Activated naive CD8-positive, alpha-beta T cell treated with anti-CD3 and anti-CD28 coated beads, Interleukin-2, amount 50 U/mL, for 24 hours (primary cell): ENCODE measurements at regions not wholly inside any gene's neighbourhood (a gene's known extent, or its start where the extent isn't known, plus 50 kb on each side); places are given as distances from the start of the nearest gene placed in this dataset.

Experiments
- ATAC-seq: fragments of 150-1000 bp; cut with Tn5 transposase; one replicate; pipeline ENCODE4 v1.10.0; 2021
- DNase-seq: peaks from one replicate; pipeline ENCODE4 v3.0.0; 2021
- H3K27ac Mint-ChIP-seq: one replicate; pipeline ENCODE4 v1.8.0; 2021; ENCODE audit warnings: mild to moderate bottlenecking, mixed read lengths
- H3K27me3 Mint-ChIP-seq: one replicate; pipeline ENCODE4 v1.8.0; 2021; ENCODE audit warnings: mixed read lengths
- H3K36me3 Mint-ChIP-seq: one replicate; pipeline ENCODE4 v1.8.0; 2021; ENCODE audit warnings: low read depth, mixed read lengths
- H3K4me1 Mint-ChIP-seq: one replicate; pipeline ENCODE4 v1.8.0; 2021; ENCODE audit warnings: mixed read lengths
- H3K4me3 Mint-ChIP-seq: one replicate; pipeline ENCODE4 v1.8.0; 2021; ENCODE audit warnings: mild to moderate bottlenecking, moderate library complexity, mixed read lengths
- H3K9me3 Mint-ChIP-seq: one replicate; pipeline ENCODE4 v1.8.0; 2021; ENCODE audit warnings: mixed read lengths

- no peak for ATAC-seq
- Mint-ChIP-seq H3K4me3 (no peak overlapping the region), H3K27ac (no peak overlapping the region), H3K36me3 (no peaks in the 10 kb centered on the region), H3K9me3 (no peaks in the 10 kb centered on the region), H3K27me3 (peaks cover 7% of the 10 kb centered on the region), H3K4me1 (peaks cover 24% of the 10 kb centered on the region)
- no peak for DNase-seq
Measured at GRCh38 chr9:129337336-129338140, 159.5 kb upstream of the IER5L start.

DNA sequence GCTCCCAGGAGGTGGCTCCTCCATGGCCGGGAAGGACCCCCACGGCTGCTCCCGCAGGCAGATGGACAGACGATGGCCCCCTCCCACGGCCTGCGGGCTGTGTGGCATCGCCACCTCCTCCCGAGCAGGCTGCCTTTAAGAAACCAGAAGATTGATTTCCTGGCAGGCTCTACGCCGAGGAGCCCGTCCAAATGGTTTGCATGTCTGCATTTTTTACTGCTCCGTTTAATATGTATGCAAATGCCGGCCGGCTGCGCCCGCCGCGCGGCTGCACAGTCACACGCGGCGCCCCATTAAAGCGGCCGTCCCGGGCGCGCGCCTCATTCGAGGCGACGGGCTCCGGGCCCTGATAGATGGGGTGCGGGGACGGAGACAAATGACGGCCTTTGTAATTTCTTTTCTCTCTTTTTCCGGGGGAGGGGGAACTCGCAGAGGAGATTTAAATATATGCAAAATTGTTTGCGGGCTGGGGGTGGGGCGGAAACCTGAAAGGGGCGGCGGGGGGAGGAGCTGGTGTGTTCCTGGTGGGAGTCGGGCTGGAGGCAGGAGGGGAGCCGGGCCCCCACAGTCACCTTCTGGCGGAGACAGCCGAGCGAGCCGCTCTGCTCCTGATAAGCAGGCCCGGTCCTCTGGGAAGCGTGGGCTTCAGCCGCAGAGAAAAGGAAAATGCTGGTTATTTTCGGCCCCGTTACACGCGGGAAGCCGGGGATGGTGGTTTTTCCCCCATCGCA lies 158.7 kb upstream of the IER5L start:
- H3K4me3 Mint-ChIP-seq, result peak overlapping the region; percentile 60
- no peaks in the 10 kb centered on the region for H3K36me3 Mint-ChIP-seq
- DNase-seq, result peak; percentile 28
- peaks cover 24% of the 10 kb centered on the region for H3K4me1 Mint-ChIP-seq
- no peaks in the 10 kb centered on the region for H3K9me3 Mint-ChIP-seq
- peak; percentile 22 for ATAC-seq
- no peak overlapping the region for H3K27ac Mint-ChIP-seq
- H3K27me3 Mint-ChIP-seq, result peaks cover 7% of the 10 kb centered on the region

DNA sequence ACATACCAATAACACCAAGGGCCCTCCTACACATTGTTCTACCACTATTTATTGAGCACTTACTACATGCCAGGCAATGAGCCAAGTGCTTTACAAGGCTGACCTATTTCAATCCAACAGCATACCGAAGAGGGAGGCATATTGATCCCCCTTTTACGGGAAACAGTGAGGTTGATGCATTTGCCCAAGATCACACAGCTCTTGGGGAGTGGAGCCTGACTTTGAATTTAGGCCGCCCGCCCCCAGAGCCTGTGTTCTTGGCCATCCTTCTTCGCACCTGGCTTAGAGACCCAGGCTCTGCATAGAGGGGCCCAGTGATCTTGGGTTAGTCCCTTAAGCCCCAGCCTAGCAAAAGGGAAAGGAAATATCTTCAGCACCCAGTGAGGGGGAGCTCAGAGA lies 158.1 kb upstream of the IER5L start:
- DNase-seq, result no peak
- peaks cover 24% of the 10 kb centered on the region for H3K4me1 Mint-ChIP-seq
- H3K4me3 Mint-ChIP-seq, result no peak overlapping the region
- no peaks in the 10 kb centered on the region for H3K36me3 Mint-ChIP-seq
- H3K27me3 Mint-ChIP-seq, result peaks cover 7% of the 10 kb centered on the region
- no peak overlapping the region for H3K27ac Mint-ChIP-seq
- H3K9me3 Mint-ChIP-seq, result peaks cover under 1% of the 10 kb centered on the region
- no peak for ATAC-seq

DNA sequence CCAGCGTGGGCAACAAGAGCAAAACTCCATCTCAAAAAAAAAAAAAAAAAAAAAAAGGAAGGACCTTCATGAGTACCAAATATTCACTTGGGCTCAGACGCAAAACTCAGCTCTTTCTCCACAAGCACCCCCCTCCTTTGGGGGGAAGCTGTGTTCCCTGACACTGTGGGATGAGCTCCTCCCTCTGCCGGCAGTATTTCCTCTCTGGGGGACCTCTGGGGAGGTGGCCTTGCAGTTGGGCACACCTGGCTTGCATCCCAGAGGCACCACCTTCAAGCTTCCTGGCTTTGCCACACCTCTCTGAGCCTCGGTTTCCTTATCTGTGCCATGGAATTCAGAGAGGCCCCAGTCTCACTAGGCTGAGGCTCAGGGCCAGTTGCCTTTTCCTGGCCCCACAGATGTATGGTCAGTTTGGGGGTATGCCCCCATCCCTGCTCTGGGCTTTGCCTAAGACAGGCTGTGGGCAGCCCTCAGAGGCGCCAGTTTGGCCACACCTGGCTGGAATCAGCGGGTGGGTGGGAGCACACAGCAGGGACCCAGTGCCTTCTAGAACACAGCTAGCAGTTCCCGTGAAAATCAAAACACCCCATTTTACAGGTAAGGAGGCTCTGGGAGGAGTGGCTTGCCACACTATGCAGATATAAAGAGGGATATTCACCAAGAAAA lies 157.5 kb upstream of the IER5L start:
- Mint-ChIP-seq H3K4me3 (no peak overlapping the region), H3K27ac (no peak overlapping the region), H3K36me3 (no peaks in the 10 kb centered on the region), H3K9me3 (peaks cover 6% of the 10 kb centered on the region), H3K27me3 (peaks cover 7% of the 10 kb centered on the region), H3K4me1 (peaks cover 24% of the 10 kb centered on the region)
- ATAC-seq (no peak), DNase-seq (no peak)

DNA sequence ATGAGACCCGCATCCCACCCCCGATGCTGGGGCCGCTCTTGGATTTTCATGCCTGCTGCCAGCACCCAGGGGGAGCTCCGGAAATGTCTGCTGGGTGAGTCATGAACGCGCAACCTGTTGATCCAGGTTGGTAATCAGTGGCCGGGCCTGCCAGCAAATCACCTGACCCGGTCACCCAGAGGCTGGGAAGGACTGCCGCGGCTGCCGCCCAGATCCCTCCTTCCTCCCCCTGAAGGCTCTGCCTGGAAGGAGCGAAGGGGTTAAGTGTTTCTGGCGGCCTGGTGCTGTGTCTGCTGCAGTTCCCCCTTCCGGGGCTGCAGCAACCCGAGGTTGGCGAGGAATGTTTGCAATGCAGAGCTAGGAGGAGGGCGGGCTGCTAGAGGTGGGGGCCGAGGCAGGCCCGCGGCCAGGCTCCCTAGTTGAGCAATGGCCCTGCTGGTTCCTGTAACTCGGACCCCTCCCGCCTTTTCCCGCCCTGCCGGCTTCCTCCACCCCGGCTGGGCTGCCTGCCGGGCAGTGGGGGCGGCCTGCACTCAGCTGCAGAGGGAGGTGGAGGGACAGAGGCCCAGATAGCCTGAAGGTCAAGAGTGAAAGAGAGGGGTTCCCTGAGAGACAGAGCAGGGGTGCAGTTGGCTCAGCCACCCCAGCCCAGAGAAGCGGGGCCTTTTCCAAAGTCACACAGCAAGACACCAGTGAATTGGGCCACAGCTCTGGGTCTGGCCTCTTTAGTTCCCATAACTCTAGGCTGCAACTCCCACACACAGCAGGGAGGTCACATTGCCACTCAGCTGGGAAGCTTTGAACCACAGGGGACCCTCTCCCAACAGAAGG lies 156.3 kb upstream of the IER5L start:
- DNase-seq (peak; percentile 51), ATAC-seq (peak; percentile 33)
- Mint-ChIP-seq H3K27ac (peak overlapping the region; percentile 40), H3K4me3 (peak overlapping the region; percentile 21), H3K9me3 (peaks cover 8% of the 10 kb centered on the region), H3K36me3 (no peaks in the 10 kb centered on the region), H3K4me1 (peaks cover 24% of the 10 kb centered on the region), H3K27me3 (peaks cover 7% of the 10 kb centered on the region)

GRCh38 chr9:129333617-129334104 lies 155.6 kb upstream of the IER5L start:
- Mint-ChIP-seq H3K4me3 (no peak overlapping the region), H3K36me3 (no peaks in the 10 kb centered on the region), H3K4me1 (peaks cover 29% of the 10 kb centered on the region), H3K9me3 (peaks cover 8% of the 10 kb centered on the region), H3K27ac (peak overlapping the region; percentile 40), H3K27me3 (peaks cover 7% of the 10 kb centered on the region)
- no peak for DNase-seq
- ATAC-seq, result no peak

GRCh38 chr9:129332581-129332980 lies 154.5 kb upstream of the IER5L start:
- Mint-ChIP-seq H3K4me3 (no peak overlapping the region), H3K36me3 (no peaks in the 10 kb centered on the region), H3K27ac (no peak overlapping the region), H3K4me1 (peaks cover 36% of the 10 kb centered on the region), H3K27me3 (peaks cover 4% of the 10 kb centered on the region), H3K9me3 (peaks cover 8% of the 10 kb centered on the region)
- DNase-seq (no peak), ATAC-seq (no peak)

DNA sequence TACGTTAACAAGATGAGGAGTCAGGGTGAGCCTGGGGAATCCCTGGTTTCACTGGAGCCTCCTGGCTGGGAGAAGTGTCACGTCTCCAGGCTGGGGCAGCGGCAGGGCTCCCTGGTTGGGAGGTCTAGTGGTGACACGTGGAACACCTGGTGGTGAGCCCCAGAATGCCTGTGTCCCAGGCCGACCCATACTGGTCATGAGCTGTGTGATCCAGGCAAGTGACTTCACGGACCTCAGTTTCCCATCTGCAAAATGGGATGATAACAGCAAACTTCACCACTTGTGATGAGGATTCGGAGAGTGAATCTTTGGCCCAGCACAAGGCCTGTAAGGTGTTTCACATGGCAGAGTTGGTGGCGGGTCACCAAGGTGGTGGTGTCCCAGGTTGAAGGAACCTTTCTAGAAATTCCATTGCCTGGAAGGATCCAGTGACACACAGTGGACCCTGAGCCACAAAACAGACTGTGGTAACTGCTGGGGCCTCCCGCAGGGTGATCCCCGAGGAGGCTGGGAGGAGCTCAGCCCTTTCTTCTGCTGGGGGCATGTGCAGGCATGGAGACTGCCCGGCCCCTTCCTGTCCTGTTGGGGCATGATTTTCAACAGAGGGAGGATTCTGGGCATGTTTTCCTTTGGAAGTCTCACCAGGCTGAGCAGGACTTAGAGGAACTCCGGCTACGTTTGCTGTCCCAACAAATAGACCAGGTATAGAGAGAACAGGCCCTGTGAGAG lies 153.9 kb upstream of the IER5L start:
- DNase-seq (no peak), ATAC-seq (no peak)
- Mint-ChIP-seq H3K9me3 (peaks cover 8% of the 10 kb centered on the region), H3K27ac (no peak overlapping the region), H3K27me3 (peaks cover 4% of the 10 kb centered on the region), H3K4me3 (no peak overlapping the region), H3K36me3 (no peaks in the 10 kb centered on the region), H3K4me1 (peaks cover 35% of the 10 kb centered on the region)

DNA sequence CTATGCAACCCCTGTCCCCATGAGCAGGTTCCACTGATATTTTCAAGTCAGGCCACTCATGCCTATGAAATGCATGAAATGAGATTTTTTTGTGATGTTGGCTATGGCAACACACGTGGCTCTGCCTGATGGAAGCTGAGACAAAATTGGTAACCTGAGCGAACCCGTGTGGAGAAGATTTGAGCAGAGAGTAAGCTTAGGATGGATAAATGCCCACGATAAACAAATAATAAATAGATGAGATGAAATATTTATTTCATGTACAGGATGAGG lies 153.4 kb upstream of the IER5L start:
- Mint-ChIP-seq H3K9me3 (peaks cover 8% of the 10 kb centered on the region), H3K4me3 (no peak overlapping the region), H3K27ac (no peak overlapping the region), H3K27me3 (peaks cover 4% of the 10 kb centered on the region), H3K36me3 (no peaks in the 10 kb centered on the region), H3K4me1 (peaks cover 30% of the 10 kb centered on the region)
- ATAC-seq, result no peak
- DNase-seq, result no peak

- H3K27me3 Mint-ChIP-seq, result peaks cover under 1% of the 10 kb centered on the region
- H3K4me3 Mint-ChIP-seq, result no peak overlapping the region
- peaks cover 25% of the 10 kb centered on the region for H3K4me1 Mint-ChIP-seq
- no peak overlapping the region for H3K27ac Mint-ChIP-seq
- H3K9me3 Mint-ChIP-seq, result peaks cover 8% of the 10 kb centered on the region
- ATAC-seq (no peak), DNase-seq (no peak)
- H3K36me3 Mint-ChIP-seq, result no peaks in the 10 kb centered on the region
Measured at GRCh38 chr9:129330711-129331492, 152.8 kb upstream of the IER5L start.

GRCh38 chr9:129328355-129329042 lies 150.4 kb upstream of the IER5L start:
- ATAC-seq (no peak), DNase-seq (peak; percentile 40)
- no peak overlapping the region for H3K4me3 Mint-ChIP-seq
- peaks cover 8% of the 10 kb centered on the region for H3K9me3 Mint-ChIP-seq
- H3K27me3 Mint-ChIP-seq, result no peaks in the 10 kb centered on the region
- H3K36me3 Mint-ChIP-seq, result no peaks in the 10 kb centered on the region
- H3K27ac Mint-ChIP-seq, result no peak overlapping the region
- peaks cover 17% of the 10 kb centered on the region for H3K4me1 Mint-ChIP-seq

GRCh38 chr9:129327552-129328328 lies 149.7 kb upstream of the IER5L start:
- Mint-ChIP-seq H3K27ac (no peak overlapping the region), H3K36me3 (no peaks in the 10 kb centered on the region), H3K27me3 (no peaks in the 10 kb centered on the region), H3K9me3 (peaks cover 8% of the 10 kb centered on the region), H3K4me1 (peaks cover 21% of the 10 kb centered on the region), H3K4me3 (no peak overlapping the region)
- ATAC-seq, result no peak
- DNase-seq, result no peak
